Neuronal stem cell (in vitro differentiated cells): ENCODE measurements at regions not wholly inside any gene's neighbourhood (a gene's known extent, or its start where the extent isn't known, plus 50 kb on each side); places are given as distances from the start of the nearest gene placed in this dataset.

ENCODE experiments used
- DNase-seq: peaks from one replicate; pipeline ENCODE4 v3.0.0-alpha.2; 2013; ENCODE audit warnings: low spot score
- H2AFZ ChIP-seq: one replicate; pipeline ENCODE4 v1.6.1; 2013; ENCODE audit warnings: mild to moderate bottlenecking, low read length, inconsistent platforms
- H2AK5ac ChIP-seq: 2 replicates; pipeline ENCODE4 v1.6.1; 2013; ENCODE audit warnings: low read depth, mild to moderate bottlenecking, inconsistent platforms, low read length, moderate library complexity, mixed read lengths
- H2BK120ac ChIP-seq: 2 replicates; pipeline ENCODE4 v1.6.1; 2013; ENCODE audit warnings: low read depth, mild to moderate bottlenecking, inconsistent platforms, low read length, moderate library complexity, mixed read lengths
- H2BK12ac ChIP-seq: one replicate; pipeline ENCODE4 v1.6.1; 2013; ENCODE audit warnings: low read length, inconsistent platforms
- H2BK15ac ChIP-seq: 2 replicates; pipeline ENCODE4 v1.6.1; 2013; ENCODE audit warnings: mild to moderate bottlenecking, low read length, inconsistent platforms, mixed read lengths
- H2BK5ac ChIP-seq: one replicate; pipeline ENCODE4 v1.6.1; 2013; ENCODE audit warnings: inconsistent platforms, mild to moderate bottlenecking, low read length, moderate library complexity
- H3K14ac ChIP-seq: one replicate; pipeline ENCODE4 v1.6.1; 2013; ENCODE audit warnings: low read length, inconsistent platforms
- H3K18ac ChIP-seq: 2 replicates; pipeline ENCODE4 v1.6.1; 2013; ENCODE audit warnings: low read length, inconsistent platforms
- H3K23ac ChIP-seq: 2 replicates; pipeline ENCODE4 v1.6.1; 2013; ENCODE audit warnings: low read depth, mild to moderate bottlenecking, mixed read lengths, low read length, inconsistent platforms; ENCODE audit not compliant: poor library complexity
- H3K27ac ChIP-seq: replicated peaks from 3 replicates; pipeline ENCODE4 v1.5.1; 2013; ENCODE audit warnings: low read length, inconsistent platforms
- H3K27me3 ChIP-seq, 3 experiments: 2 replicates each; pipeline ENCODE4 v1.6.1; 2013; ENCODE audit warnings: low read length in 3 of 3, mild to moderate bottlenecking in 2 of 3, inconsistent platforms in 1 of 3, low read depth in 1 of 3, mixed read lengths in 1 of 3, moderate library complexity in 1 of 3; ENCODE audit not compliant: control insufficient read depth in 3 of 3, insufficient read depth in 3 of 3
- H3K36me3 ChIP-seq, 2 donors: replicated peaks in 1 of 2; 2 replicates each; pipeline ENCODE4 v1.6.1; 2013; ENCODE audit warnings: low read length in 2 of 2; ENCODE audit not compliant: control insufficient read depth in 2 of 2, insufficient read depth in 2 of 2
- H3K4ac ChIP-seq: 2 replicates; pipeline ENCODE4 v1.6.1; 2013; ENCODE audit warnings: inconsistent platforms, mild to moderate bottlenecking, low read length, moderate library complexity
- H3K4me1 ChIP-seq, 2 donors: 1 replicate in 1 of 2; 2 replicates in 1 of 2; pipeline ENCODE4 v1.6.1; 2013; ENCODE audit warnings: low read length in 2 of 2, low read depth in 1 of 2; ENCODE audit not compliant: control insufficient read depth in 2 of 2, insufficient read depth in 1 of 2
- H3K4me2 ChIP-seq: one replicate; pipeline ENCODE4 v1.6.1; 2013; ENCODE audit warnings: mild to moderate bottlenecking, low read length, inconsistent platforms; ENCODE audit not compliant: insufficient read depth, poor library complexity, severe bottlenecking
- H3K4me3 ChIP-seq, 2 donors: 2 replicates each; pipeline ENCODE4 v1.5.1; 2013; ENCODE audit warnings: low read length in 2 of 2, mild to moderate bottlenecking in 2 of 2, inconsistent platforms in 1 of 2, moderate library complexity in 1 of 2
- H3K79me1 ChIP-seq: one replicate; pipeline ENCODE4 v1.6.1; 2013; ENCODE audit warnings: low read depth, mild to moderate bottlenecking, inconsistent platforms, low read length, moderate library complexity
- H3K9ac ChIP-seq: one replicate; pipeline ENCODE4 v1.6.1; 2013; ENCODE audit warnings: mild to moderate bottlenecking, low read depth, low read length, inconsistent platforms; ENCODE audit not compliant: poor library complexity
- H3K9me3 ChIP-seq, 2 donors: replicated peaks in 1 of 2; 2 replicates each; pipeline versions ENCODE3 to v1.6.1; 2013; ENCODE audit warnings: low read length in 2 of 2, mild to moderate bottlenecking in 2 of 2, inconsistent platforms in 1 of 2, low read depth in 1 of 2, mixed read lengths in 1 of 2, moderate library complexity in 1 of 2; ENCODE audit not compliant: control insufficient read depth in 2 of 2, insufficient read depth in 1 of 2
- H4K8ac ChIP-seq: one replicate; pipeline ENCODE4 v1.6.1; 2013; ENCODE audit warnings: low read depth, mild to moderate bottlenecking, inconsistent platforms, low read length, moderate library complexity
- H4K91ac ChIP-seq: one replicate; pipeline ENCODE4 v1.6.1; 2013; ENCODE audit warnings: low read length, low read depth, mild to moderate bottlenecking, inconsistent platforms; ENCODE audit not compliant: poor library complexity
- WGBS, 2 donors: extraction: QIAGEN DNeasy Blood & Tissue Kit; methylation state at CpG; one replicate each; pipeline ENCODE4 v1.1.7; 2013; ENCODE audit warnings: missing lambda C conversion rate in 2 of 2, mixed read lengths in 1 of 2; ENCODE audit not compliant: insufficient read length in 2 of 2, insufficient replicate concordance in 1 of 2; ENCODE audit errors: extremely low coverage in 2 of 2; 5-methylcytosine and 5-hydroxymethylcytosine counted together

GRCh38 chr10:117470733-117471132, 71.8 kb upstream of the EMX2 start:
- Histone ChIP-seq H3K4me3 (no peak overlapping the region), H3K9ac (no peak overlapping the region), H3K9me3 (no peaks in the 10 kb centered on the region), H3K4ac (no peak overlapping the region), H2BK15ac (no peak overlapping the region), H3K18ac (no peak overlapping the region), H2BK120ac (no peak overlapping the region), H2BK12ac (no peak overlapping the region), H3K23ac (no peak overlapping the region), H2AK5ac (no peak overlapping the region), H4K8ac (no peak overlapping the region), H4K91ac (no peak overlapping the region), H2AFZ (no peak overlapping the region), H3K4me2 (no peak overlapping the region), H3K79me1 (no peaks in the 10 kb centered on the region), H3K36me3 (no peaks in the 10 kb centered on the region), H3K4me1 (no peaks in the 10 kb centered on the region), H3K27me3 (no peaks in the 10 kb centered on the region), H2BK5ac (no peak overlapping the region), H3K27ac (no peak overlapping the region), H3K14ac (no peak overlapping the region)
- DNase-seq, result no peak
- WGBS, 2 donors, result no CpG with 5 or more reads among the region's 5 CpGs

- Histone ChIP-seq H3K27me3 (no peaks in the 10 kb centered on the region), H2BK15ac (no peak overlapping the region), H3K4me3 (no peak overlapping the region), H3K18ac (no peak overlapping the region), H3K4me2 (no peak overlapping the region), H3K9me3 (no peaks in the 10 kb centered on the region), H2BK12ac (no peak overlapping the region), H3K14ac (no peak overlapping the region), H4K8ac (no peak overlapping the region), H3K27ac (no peak overlapping the region), H2AFZ (no peak overlapping the region), H2AK5ac (no peak overlapping the region), H3K79me1 (no peaks in the 10 kb centered on the region), H4K91ac (no peak overlapping the region), H2BK120ac (no peak overlapping the region), H3K4ac (no peak overlapping the region), H3K4me1 (no peaks in the 10 kb centered on the region), H3K36me3 (no peaks in the 10 kb centered on the region), H3K23ac (no peak overlapping the region), H3K9ac (no peak overlapping the region), H2BK5ac (no peak overlapping the region)
- WGBS, 2 donors, result no CpG with 5 or more reads among the region's 3 CpGs
- no peak for DNase-seq
Measured at GRCh38 chr10:117468665-117469064, 73.9 kb upstream of the EMX2 start.

- Histone ChIP-seq H3K14ac (no peak overlapping the region), H3K23ac (no peak overlapping the region), H2AK5ac (no peak overlapping the region), H3K79me1 (no peaks in the 10 kb centered on the region), H4K8ac (no peak overlapping the region), H3K27ac (no peak overlapping the region), H2BK120ac (no peak overlapping the region), H2BK5ac (no peak overlapping the region), H2BK12ac (no peak overlapping the region), H3K4me3 (no peak overlapping the region), H2AFZ (no peak overlapping the region), H2BK15ac (no peak overlapping the region), H3K4ac (no peak overlapping the region), H3K9me3 (peaks cover 0 to 3% of the 10 kb centered on the region in 2 donors), H3K18ac (no peak overlapping the region), H3K4me2 (no peak overlapping the region), H4K91ac (no peak overlapping the region), H3K4me1 (peaks cover 0 to 9% of the 10 kb centered on the region in 2 donors), H3K36me3 (no peaks in the 10 kb centered on the region), H3K9ac (no peak overlapping the region), H3K27me3 (no peaks in the 10 kb centered on the region)
- no peak for DNase-seq
- WGBS, 2 donors, result no CpG with 5 or more reads among the region's 2 CpGs
Measured at GRCh38 chr10:117464176-117464575, 78.4 kb upstream of the EMX2 start.

- no peaks in the 10 kb centered on the region for H3K79me1 ChIP-seq
- DNase-seq, result no peak
- no peak overlapping the region for H3K14ac ChIP-seq
- no CpG with 5 or more reads among the region's 1 CpG for WGBS, 2 donors
- no peak overlapping the region for H2BK15ac ChIP-seq
- no peak overlapping the region for H3K9ac ChIP-seq
- H3K4me2 ChIP-seq, result no peak overlapping the region
- no peaks in the 10 kb centered on the region for H3K27me3 ChIP-seq
- H2AK5ac ChIP-seq, result no peak overlapping the region
- no peak overlapping the region for H3K23ac ChIP-seq
- H2BK12ac ChIP-seq, result no peak overlapping the region
- H4K91ac ChIP-seq, result no peak overlapping the region
- no peak overlapping the region for H2AFZ ChIP-seq
- H3K27ac ChIP-seq, result no peak overlapping the region
- H3K4me1 ChIP-seq, result peaks cover 0 to 9% of the 10 kb centered on the region in 2 donors
- no peak overlapping the region for H3K4ac ChIP-seq
- H3K4me3 ChIP-seq, result no peak overlapping the region
- H2BK120ac ChIP-seq, result no peak overlapping the region
- H3K18ac ChIP-seq, result no peak overlapping the region
- peaks cover 0 to 3% of the 10 kb centered on the region in 2 donors for H3K9me3 ChIP-seq
- H2BK5ac ChIP-seq, result no peak overlapping the region
- no peak overlapping the region for H4K8ac ChIP-seq
- no peaks in the 10 kb centered on the region for H3K36me3 ChIP-seq
Measured at GRCh38 chr10:117463545-117463920, 79.0 kb upstream of the EMX2 start.
